ENCODE measurements at regions not wholly inside any gene's neighbourhood (a gene's known extent, or its start where the extent isn't known, plus 50 kb on each side); places are given as distances from the start of the nearest gene placed in this dataset.

DNA sequence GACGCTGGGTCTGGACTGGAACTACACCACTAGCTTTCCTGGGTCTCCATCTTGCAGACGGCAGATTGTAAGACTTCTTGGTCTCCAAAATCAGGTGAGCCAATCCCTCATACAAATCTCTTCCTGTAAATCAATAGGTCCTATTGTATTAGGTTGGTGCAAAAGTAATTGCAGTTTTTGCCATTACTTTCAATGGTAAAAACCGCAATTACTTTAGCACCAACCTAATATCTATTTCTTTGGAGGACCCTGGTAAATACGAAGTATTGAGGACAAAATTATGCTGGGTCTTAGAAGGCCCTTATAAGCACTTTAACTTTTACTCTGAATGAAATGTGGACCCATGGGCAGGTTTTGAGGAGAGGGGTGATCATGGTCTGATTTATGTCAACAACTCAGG, 330.6 kb upstream of the C16orf82 start:
- no peak for TF ChIP-seq CTCF (IDR thresholded peaks at IDR 0.05; ENCODE audit: unreplicated experiment)
- H3K9me3 Mint-ChIP-seq (ENCODE audit: unreplicated experiment) = peaks cover 11% of the 10 kb centered on the region
- no peaks in the 10 kb centered on the region for H3K27me3 Mint-ChIP-seq (ENCODE audit: unreplicated experiment)
- H3K27ac Mint-ChIP-seq (ENCODE audit: unreplicated experiment) = no peak overlapping the region
- peaks cover 10% of the 10 kb centered on the region for H3K36me3 Mint-ChIP-seq (ENCODE audit: low read depth, unreplicated experiment)
- no peak for DNase-seq (ENCODE audit: low spot score)
- no peaks in the 10 kb centered on the region for H3K4me1 Mint-ChIP-seq (ENCODE audit: unreplicated experiment)
- H3K4me3 Mint-ChIP-seq (ENCODE audit: unreplicated experiment) = no peak overlapping the region

DNA sequence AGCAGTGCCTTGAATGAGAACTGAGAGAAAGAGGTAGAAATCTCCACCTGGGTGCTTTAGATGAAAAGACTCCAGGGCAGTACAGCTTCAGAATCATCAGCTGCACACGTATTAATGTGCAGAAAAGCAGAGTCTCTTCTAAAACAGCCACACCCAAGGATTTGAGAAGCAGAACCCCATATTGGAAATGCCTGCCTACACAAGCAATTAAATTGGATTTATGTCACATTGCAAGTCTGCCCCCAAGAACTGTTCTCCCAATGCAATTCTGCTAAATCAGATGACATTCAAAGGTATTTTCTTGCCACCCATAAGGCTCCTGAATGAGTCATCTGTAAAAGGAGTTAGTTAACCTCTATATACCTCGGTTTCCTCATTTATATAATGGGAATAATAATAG, 326.0 kb upstream of the C16orf82 start:
- no peak overlapping the region for H3K27ac Mint-ChIP-seq (ENCODE audit: unreplicated experiment)
- TF ChIP-seq CTCF (IDR thresholded peaks at IDR 0.05; ENCODE audit: unreplicated experiment) = no peak
- H3K4me3 Mint-ChIP-seq (ENCODE audit: unreplicated experiment) = no peak overlapping the region
- peaks cover 6% of the 10 kb centered on the region for H3K4me1 Mint-ChIP-seq (ENCODE audit: unreplicated experiment)
- H3K27me3 Mint-ChIP-seq (ENCODE audit: unreplicated experiment) = no peaks in the 10 kb centered on the region
- H3K36me3 Mint-ChIP-seq (ENCODE audit: low read depth, unreplicated experiment) = peaks cover 2% of the 10 kb centered on the region
- peaks cover 17% of the 10 kb centered on the region for H3K9me3 Mint-ChIP-seq (ENCODE audit: unreplicated experiment)
- DNase-seq (ENCODE audit: low spot score) = no peak

DNA sequence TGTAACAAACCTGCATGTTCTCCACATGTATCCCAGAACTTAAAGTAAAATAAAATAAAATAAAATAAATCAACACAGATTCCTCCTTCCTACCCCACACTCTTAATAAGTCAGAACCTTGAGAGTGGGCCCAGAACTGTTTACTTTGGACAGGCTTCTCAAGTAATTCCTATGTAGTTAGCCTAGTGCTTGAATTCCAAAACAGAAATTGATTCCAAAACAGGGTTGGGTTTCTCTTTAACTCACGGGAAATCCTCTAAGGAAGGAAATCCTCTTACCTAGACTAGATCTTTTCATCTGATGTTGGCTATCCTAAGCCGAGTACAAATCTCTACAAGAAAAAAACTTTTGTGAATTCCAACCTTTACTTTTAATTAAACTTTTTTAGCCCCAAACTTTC, 324.7 kb upstream of the C16orf82 start:
- no peaks in the 10 kb centered on the region for H3K36me3 Mint-ChIP-seq (ENCODE audit: low read depth, unreplicated experiment)
- H3K27ac Mint-ChIP-seq (ENCODE audit: unreplicated experiment) = no peak overlapping the region
- H3K4me3 Mint-ChIP-seq (ENCODE audit: unreplicated experiment) = no peak overlapping the region
- H3K9me3 Mint-ChIP-seq (ENCODE audit: unreplicated experiment) = peaks cover 20% of the 10 kb centered on the region
- peaks cover 6% of the 10 kb centered on the region for H3K4me1 Mint-ChIP-seq (ENCODE audit: unreplicated experiment)
- no peak for TF ChIP-seq CTCF (IDR thresholded peaks at IDR 0.05; ENCODE audit: unreplicated experiment)
- no peaks in the 10 kb centered on the region for H3K27me3 Mint-ChIP-seq (ENCODE audit: unreplicated experiment)
- no peak for DNase-seq (ENCODE audit: low spot score)

DNA sequence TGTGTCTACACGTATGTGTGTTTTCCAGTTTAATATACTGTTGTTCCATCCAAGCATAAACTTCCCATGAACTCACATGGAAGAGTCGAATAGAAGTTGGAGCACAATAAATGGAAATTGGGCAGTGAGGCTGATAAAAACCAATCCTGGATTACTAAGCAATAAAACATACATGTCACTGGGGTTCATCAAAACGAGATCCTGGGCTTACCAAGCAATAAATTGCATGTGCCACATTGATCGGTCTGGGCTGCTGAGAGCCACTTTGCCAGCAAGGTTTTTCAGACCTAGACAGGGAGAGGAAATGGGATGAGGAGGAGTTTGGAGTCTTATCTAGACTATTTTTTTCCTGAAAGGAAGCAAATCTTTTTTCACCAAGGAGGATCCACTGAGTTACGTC, 322.3 kb upstream of the C16orf82 start:
- H3K36me3 Mint-ChIP-seq (ENCODE audit: low read depth, unreplicated experiment) = no peaks in the 10 kb centered on the region
- TF ChIP-seq CTCF (IDR thresholded peaks at IDR 0.05; ENCODE audit: unreplicated experiment) = no peak
- H3K27me3 Mint-ChIP-seq (ENCODE audit: unreplicated experiment) = no peaks in the 10 kb centered on the region
- DNase-seq (ENCODE audit: low spot score) = no peak
- H3K9me3 Mint-ChIP-seq (ENCODE audit: unreplicated experiment) = peaks cover 20% of the 10 kb centered on the region
- no peak overlapping the region for H3K4me3 Mint-ChIP-seq (ENCODE audit: unreplicated experiment)
- H3K27ac Mint-ChIP-seq (ENCODE audit: unreplicated experiment) = no peak overlapping the region
- H3K4me1 Mint-ChIP-seq (ENCODE audit: unreplicated experiment) = peaks cover 6% of the 10 kb centered on the region

- H3K36me3 Mint-ChIP-seq (ENCODE audit: low read depth, unreplicated experiment) = no peaks in the 10 kb centered on the region
- H3K27me3 Mint-ChIP-seq (ENCODE audit: unreplicated experiment) = no peaks in the 10 kb centered on the region
- H3K9me3 Mint-ChIP-seq (ENCODE audit: unreplicated experiment) = peaks cover 28% of the 10 kb centered on the region
- no peak overlapping the region for H3K27ac Mint-ChIP-seq (ENCODE audit: unreplicated experiment)
- no peak for DNase-seq (ENCODE audit: low spot score)
- no peak for TF ChIP-seq CTCF (IDR thresholded peaks at IDR 0.05; ENCODE audit: unreplicated experiment)
- H3K4me3 Mint-ChIP-seq (ENCODE audit: unreplicated experiment) = no peak overlapping the region
- peaks cover 4% of the 10 kb centered on the region for H3K4me1 Mint-ChIP-seq (ENCODE audit: unreplicated experiment)
These were observed 319.0 kb upstream of the C16orf82 start for GRCh38 chr16:26747760-26748159.

Data from endothelial cell (in vitro differentiated cells).